H1 (cell line): ENCODE measurements at regions not wholly inside any gene's neighbourhood (a gene's known extent, or its start where the extent isn't known, plus 50 kb on each side); places are given as distances from the start of the nearest gene placed in this dataset.

Experiments used
- BACH1 ChIP-seq: IDR thresholded peaks from 2 replicates; pipeline ENCODE4 v1.6.1; 2012; ENCODE audit warnings: low read length, improper control_type of control experiment
- HDAC6 ChIP-seq: IDR thresholded peaks from one replicate; pipeline ENCODE4 v1.7.1; 2012; ENCODE audit warnings: low read depth, mild to moderate bottlenecking, inconsistent platforms, low read length, moderate library complexity
- JUND ChIP-seq: IDR thresholded peaks from 2 replicates; pipeline ENCODE4 v1.6.1; 2011; ENCODE audit warnings: mild to moderate bottlenecking, improper control_type of control experiment, low read length
- RFX5 ChIP-seq: IDR thresholded peaks from 2 replicates; pipeline ENCODE4 v1.6.1; 2011; ENCODE audit warnings: low read depth, low read length, improper control_type of control experiment, borderline replicate concordance
- SAP30 ChIP-seq: fragments of 300-600 bp; sonication (generic); IDR thresholded peaks from 2 replicates; pipeline ENCODE4 v1.7.1; 2012; ENCODE audit warnings: low read length, moderate library complexity, mild to moderate bottlenecking, inconsistent platforms; ENCODE audit not compliant: insufficient read depth, insufficient replicate concordance
- SUZ12 ChIP-seq: fragments of 200-600 bp; sonication (generic); IDR thresholded peaks from 2 replicates; pipeline ENCODE4 v1.6.1; 2012; ENCODE audit warnings: mild to moderate bottlenecking, inconsistent platforms, low read length, moderate library complexity, mixed read lengths

- no peak for TF ChIP-seq RFX5
- no peak for TF ChIP-seq SAP30
- no peak for TF ChIP-seq JUND
- TF ChIP-seq SUZ12 = no peak
- TF ChIP-seq HDAC6 = no peak
- TF ChIP-seq BACH1 = no peak
These were observed 126.0 kb upstream of the HMCN1 start (continued) for GRCh38 chr1:185608177-185608576.
